Nephron progenitor cell (in vitro differentiated cells): ENCODE measurements at regions not wholly inside any gene's neighbourhood (a gene's known extent, or its start where the extent isn't known, plus 50 kb on each side); places are given as distances from the start of the nearest gene placed in this dataset.

Experiments used
- DNase-seq: peaks from one replicate; pipeline ENCODE4 v3.0.0; 2021
- H3K27ac Mint-ChIP-seq: 2 replicates; pipeline ENCODE4 v1.8.0; 2021; ENCODE audit warnings: mild to moderate bottlenecking, moderate library complexity, mixed read lengths
- H3K27me3 Mint-ChIP-seq: 2 replicates; pipeline ENCODE4 v1.8.0; 2021; ENCODE audit warnings: mild to moderate bottlenecking, low read depth, mixed read lengths; ENCODE audit not compliant: poor library complexity
- H3K36me3 Mint-ChIP-seq: 2 replicates; pipeline ENCODE4 v1.8.0; 2021; ENCODE audit warnings: low read depth, mixed read lengths
- H3K4me1 Mint-ChIP-seq: 2 replicates; pipeline ENCODE4 v1.8.0; 2021; ENCODE audit warnings: mixed read lengths
- H3K4me3 Mint-ChIP-seq: 2 replicates; pipeline ENCODE4 v1.8.0; 2021; ENCODE audit warnings: mild to moderate bottlenecking, moderate library complexity, mixed read lengths
- H3K9me3 Mint-ChIP-seq: 2 replicates; pipeline ENCODE4 v1.8.0; 2021; ENCODE audit warnings: mild to moderate bottlenecking, moderate library complexity, mixed read lengths
- CTCF ChIP-seq: fragments of 200-600 bp; sonication (generic); IDR thresholded peaks from 2 replicates; pipeline ENCODE4 v1.5.0; 2021; ENCODE audit warnings: antibody characterized with exemption

- Mint-ChIP-seq H3K36me3 (peaks cover 5% of the 10 kb centered on the region), H3K9me3 (peaks cover 10% of the 10 kb centered on the region), H3K4me1 (peaks cover 86% of the 10 kb centered on the region), H3K27me3 (no peaks in the 10 kb centered on the region), H3K4me3 (no peak overlapping the region), H3K27ac (no peak overlapping the region)
- no peak for TF ChIP-seq CTCF
- DNase-seq: no peak
These were observed 204.1 kb downstream of the TTLL2 start for GRCh38 chr6:167528976-167529375.

GRCh38 chr6:167529444-167530335 lies 204.8 kb downstream of the TTLL2 start:
- peaks cover 5% of the 10 kb centered on the region for H3K36me3 Mint-ChIP-seq
- no peak for DNase-seq
- H3K4me1 Mint-ChIP-seq: peaks cover 86% of the 10 kb centered on the region
- no peak overlapping the region for H3K4me3 Mint-ChIP-seq
- no peak for TF ChIP-seq CTCF
- H3K27me3 Mint-ChIP-seq: no peaks in the 10 kb centered on the region
- H3K27ac Mint-ChIP-seq: no peak overlapping the region
- H3K9me3 Mint-ChIP-seq: peaks cover 14% of the 10 kb centered on the region

- no peak overlapping the region for H3K4me3 Mint-ChIP-seq
These were observed 206.1 kb downstream of the TTLL2 start for GRCh38 chr6:167530951-167531350.

GRCh38 chr6:167532410-167533288 lies 207.8 kb downstream of the TTLL2 start:
- peaks cover 5% of the 10 kb centered on the region for H3K36me3 Mint-ChIP-seq
- TF ChIP-seq CTCF: no peak
- peaks cover 58% of the 10 kb centered on the region for H3K4me1 Mint-ChIP-seq
- DNase-seq: no peak
- no peaks in the 10 kb centered on the region for H3K27me3 Mint-ChIP-seq
- peaks cover 22% of the 10 kb centered on the region for H3K9me3 Mint-ChIP-seq
- peak overlapping the region; percentile 54 for H3K4me3 Mint-ChIP-seq
- H3K27ac Mint-ChIP-seq: peak overlapping the region; percentile 39

More at GRCh38 chr6:167530951-167531350, 206.1 kb downstream of the TTLL2 start:
- DNase-seq: no peak
- H3K27me3 Mint-ChIP-seq: no peaks in the 10 kb centered on the region
- TF ChIP-seq CTCF: no peak
- peaks cover 75% of the 10 kb centered on the region for H3K4me1 Mint-ChIP-seq
- peaks cover 18% of the 10 kb centered on the region for H3K9me3 Mint-ChIP-seq
- H3K36me3 Mint-ChIP-seq: peaks cover 5% of the 10 kb centered on the region
- no peak overlapping the region for H3K27ac Mint-ChIP-seq

GRCh38 chr6:167533851-167534250 lies 209.0 kb downstream of the TTLL2 start:
- Mint-ChIP-seq H3K4me3 (no peak overlapping the region), H3K36me3 (peaks cover 5% of the 10 kb centered on the region), H3K9me3 (peaks cover 27% of the 10 kb centered on the region), H3K27me3 (no peaks in the 10 kb centered on the region), H3K27ac (no peak overlapping the region), H3K4me1 (peaks cover 47% of the 10 kb centered on the region)
- TF ChIP-seq CTCF: no peak
- no peak for DNase-seq
